DMS 273 (cell line): ENCODE measurements at regions not wholly inside any gene's neighbourhood (a gene's known extent, or its start where the extent isn't known, plus 50 kb on each side); places are given as distances from the start of the nearest gene placed in this dataset.

Source experiments
- DNase-seq: peaks from one replicate; lab custom pipeline; 2025; ENCODE audit not compliant: unreplicated experiment; lab: John Stamatoyannopoulos, UW

DNA sequence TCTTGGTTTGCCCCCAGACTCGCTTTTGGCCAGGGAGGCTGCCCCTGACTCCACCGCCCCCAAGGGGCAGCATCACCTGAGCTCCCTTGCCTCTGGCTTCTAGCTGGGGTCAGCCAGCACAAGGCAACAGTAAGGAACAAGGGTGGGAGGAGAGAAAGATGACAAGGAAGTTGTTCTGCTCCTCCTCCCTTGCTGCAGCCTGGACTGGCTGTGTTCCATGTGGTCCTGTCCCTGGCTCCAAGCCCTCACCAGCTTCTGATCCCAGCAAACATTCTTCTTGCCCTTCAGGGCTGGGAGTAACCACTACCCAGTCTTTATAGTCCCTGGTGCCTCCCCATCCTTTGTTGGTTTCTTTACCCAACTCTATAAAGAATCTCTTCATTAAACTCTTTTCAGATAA is 100.3 kb upstream of the SPIN1 start:
- no peak for DNase-seq

DNA sequence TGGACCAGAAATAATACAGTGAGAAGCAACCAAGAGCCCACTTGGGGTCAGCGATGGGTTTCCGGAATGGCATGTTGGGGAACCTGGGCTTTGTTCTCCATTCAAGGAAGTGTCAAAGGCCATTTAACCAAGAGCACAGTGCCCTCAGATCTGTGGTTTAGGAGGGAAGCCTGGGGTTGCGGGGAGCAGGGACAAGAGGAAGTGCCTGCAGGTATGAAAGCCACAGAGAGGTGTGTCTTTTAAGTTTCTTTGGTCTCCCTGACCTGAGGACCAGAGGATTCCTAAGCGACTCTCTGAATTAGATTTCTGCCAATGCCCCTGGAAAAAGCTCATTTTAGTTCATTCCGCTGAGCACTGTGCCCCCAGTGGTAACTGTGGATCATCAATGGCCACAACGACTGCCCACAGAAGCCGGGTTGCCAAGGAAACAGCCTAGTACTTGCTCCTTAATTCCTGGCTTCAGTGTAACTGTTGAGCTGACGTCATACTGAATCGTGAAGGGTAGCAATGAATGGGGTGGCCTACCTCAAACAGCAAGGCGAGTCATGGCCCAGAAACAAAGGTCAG is 107.3 kb upstream of the SPIN1 start:
- DNase-seq = no peak

DNA sequence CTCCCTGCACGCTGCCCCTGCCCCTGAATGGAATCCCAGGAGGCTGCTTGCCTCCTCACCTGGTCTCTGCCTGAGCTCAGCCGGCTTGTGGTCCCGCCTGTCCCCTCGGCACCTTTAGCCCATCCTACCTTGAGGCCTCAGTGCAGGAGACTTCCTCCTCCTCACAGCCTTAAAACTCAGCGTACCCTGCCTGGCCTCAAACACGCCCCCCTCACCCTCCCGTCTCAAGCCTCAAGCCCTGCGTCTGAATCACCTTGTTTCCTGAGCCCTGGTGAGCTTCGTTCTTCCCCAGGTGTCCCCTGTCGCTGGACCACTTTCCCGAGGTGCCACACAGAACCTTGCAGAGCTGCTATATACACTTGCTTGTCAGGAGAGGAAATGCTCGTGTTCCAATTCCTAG is 110.2 kb upstream of the SPIN1 start:
- DNase-seq = no peak

DNA sequence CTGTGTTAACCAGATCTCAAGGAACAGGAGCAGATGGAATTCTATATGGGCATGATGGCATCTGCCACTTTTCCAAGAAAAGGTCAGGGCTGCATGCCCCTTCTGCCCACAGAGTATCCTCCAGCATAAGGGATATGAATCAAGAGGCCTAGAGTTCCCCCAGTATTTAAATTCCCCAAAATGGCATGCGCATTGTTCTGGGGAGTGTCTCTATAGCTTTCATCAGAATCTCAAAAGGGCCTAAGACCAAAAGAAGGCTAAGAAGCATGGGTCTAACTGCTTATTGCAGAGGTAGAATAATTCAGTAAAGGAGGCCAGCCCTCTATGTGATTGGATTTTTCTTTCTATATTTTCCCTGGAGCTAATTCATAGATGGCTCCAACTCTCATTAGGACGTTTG is 114.2 kb upstream of the SPIN1 start:
- DNase-seq = no peak

DNA sequence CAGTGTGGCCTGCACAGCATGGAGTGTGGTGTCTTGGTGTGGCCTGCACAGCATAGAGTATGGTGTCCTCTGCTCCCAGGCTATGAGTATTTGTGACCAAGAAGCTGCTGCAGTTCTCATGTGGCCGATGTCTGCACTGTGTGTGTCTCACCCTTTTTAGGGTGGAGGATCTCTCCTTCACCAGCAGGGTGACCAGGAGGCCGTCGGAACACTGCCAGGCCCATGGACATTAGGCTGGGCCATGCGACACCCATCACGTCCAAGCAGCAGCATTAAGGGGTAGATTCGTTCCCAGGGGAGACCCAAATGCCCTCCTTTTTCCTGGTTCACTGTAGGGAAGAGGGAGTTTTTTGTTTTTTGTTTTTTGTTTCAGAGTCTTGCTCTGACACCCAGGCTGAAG is 115.3 kb upstream of the SPIN1 start:
- DNase-seq = no peak

DNA sequence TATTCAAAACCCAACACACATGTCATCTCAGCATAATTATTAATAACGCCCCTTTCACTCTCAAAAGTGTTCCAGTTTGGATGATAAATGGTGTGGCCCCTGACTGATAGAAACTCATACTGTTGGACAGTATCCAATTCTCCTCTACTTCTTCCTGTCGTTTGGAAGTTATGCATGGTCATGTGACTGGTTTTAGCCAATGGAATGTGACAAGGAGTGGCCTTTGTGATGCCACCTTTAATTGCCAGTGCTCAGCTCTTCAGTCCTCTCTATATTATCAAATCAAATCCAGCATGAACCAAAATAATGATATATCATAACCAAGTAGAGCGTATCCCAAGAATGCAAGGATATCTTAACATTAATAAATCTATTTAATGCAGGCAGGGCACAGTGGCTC is 117.8 kb upstream of the SPIN1 start:
- no peak for DNase-seq

DNA sequence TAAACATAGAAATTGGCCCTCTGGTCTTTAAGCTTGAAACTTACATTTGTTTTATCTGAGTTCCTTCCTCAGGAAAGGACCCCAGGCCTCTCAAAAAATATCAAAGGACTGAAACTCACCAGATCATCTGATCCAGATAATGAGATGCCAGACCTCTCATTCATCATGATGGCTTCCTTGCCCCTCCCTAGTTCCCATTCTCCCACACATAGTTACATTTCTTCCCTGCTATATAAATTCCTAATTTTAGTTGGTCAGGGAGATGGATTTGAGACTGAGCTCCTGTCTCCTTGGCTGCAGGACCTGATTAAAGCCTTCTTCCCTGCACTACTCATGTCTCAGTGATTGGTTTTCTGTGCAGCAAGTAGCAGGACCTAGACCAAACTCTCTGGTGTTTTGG is 119.4 kb upstream of the SPIN1 start:
- DNase-seq = no peak

DNA sequence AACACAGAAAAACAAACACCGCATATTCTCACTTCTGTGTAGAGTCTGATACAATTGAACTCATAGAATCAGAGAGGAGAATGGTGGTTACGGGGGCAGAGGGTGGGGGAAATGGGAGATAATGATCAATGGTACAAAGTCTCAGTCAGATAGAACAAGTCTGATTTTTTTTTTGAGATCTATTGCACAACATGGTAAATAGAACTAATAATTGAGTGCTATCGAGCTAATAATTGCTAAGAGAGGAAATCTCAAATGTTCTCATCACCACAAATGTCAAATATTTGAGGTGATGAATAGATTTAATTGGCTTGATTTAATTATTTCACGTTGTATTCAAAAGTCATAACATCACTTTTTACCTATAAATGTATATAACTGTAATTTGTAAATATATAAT is 121.0 kb upstream of the SPIN1 start:
- DNase-seq = no peak

DNA sequence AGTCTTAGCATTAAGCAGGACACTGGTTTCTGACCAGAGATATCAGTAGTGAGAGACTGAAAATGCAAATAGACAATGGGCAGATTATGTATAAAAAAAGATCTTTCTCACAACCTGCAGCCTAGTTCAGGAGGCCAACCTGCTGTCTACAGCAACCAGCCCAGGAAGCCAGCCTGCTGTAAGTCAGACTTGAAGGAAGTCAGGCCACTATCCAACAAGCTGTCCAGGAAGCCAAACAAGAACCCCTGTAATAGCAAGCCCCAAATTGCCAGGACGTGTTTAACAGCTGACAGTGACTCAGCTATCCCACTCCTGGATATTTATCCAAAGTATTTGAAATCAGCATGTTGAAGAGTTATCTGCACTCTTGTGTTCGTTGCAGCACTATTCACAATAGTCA is 121.8 kb upstream of the SPIN1 start:
- no peak for DNase-seq

DNA sequence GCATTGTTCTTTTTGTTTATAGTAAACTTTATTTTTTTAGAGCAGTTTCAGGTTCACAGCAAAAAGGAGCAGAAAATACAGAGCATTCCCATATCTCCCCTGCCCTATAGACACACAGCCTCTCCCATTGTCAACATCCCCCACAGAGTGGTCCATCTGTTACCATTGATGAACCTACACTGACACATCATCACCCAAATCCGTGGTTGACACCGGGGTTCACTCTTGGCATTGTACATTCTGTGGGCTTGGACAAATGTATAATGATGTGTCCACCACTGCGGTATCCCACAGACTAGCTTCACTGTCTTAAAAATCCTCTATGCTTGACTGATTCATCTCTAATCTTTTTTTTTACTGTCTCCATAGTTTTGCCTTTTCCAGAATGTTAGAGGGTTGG is 120.7 kb upstream of the SPATA31C2 start:
- DNase-seq = no peak

DNA sequence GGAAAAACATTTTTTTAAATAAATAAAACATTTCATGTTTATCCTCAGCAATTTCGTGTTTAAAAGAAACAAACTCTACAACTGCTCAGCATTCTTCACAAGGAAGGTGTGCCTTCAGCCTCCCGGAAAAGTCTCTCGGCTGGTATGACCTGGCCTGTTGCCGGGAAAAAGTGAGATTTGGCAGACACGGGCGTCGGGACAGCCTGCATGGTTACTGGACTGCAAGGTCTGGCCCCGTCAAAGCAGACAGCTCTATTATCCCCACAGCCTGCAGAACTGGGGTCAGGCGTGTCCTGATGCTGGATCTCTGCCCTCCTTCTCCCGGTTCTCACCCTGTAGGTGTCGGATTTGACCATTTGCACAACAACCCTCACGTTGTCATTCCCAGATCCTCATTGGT is 120.3 kb upstream of the SPATA31C2 start:
- DNase-seq = peak; percentile 16

DNA sequence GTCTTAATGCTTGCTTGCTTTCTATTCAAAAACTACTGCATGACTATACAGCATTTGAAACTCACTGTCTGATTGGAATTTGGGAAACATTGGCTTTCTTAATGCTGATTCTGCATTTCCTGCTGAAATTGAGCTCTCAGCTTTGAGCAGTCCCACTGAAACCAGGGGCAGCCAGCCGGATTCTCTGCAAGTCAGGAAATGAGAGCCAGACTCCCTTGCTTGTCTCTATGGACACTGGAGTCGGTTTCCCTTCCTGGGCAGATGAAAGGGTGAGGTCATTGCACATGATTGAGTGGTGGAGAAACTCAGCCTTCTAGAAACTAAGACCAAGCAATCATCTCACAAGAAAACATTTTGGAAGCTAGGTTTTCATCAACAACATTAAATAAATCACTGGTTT is 119.7 kb upstream of the SPATA31C2 start:
- peak; percentile 38 for DNase-seq

DNA sequence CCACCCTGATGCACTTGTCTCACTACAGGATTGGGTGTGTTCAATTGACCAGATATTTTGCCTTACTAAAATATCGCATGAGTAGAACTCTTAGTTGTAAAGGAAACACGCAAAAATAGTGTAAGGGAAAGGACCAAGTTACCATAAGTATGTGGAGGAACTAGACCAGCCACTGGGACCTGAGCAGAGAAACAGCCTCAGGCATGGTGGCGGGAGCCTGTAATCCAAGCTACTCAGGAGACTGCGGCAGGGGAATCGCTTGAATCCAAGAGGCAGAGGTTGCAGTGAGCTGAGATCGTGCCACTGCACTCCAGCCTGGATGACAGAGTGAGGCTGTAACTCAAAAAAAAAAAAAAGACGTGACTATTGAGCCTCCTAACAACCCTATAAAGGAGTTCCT is 117.9 kb upstream of the SPATA31C2 start:
- DNase-seq = no peak

DNA sequence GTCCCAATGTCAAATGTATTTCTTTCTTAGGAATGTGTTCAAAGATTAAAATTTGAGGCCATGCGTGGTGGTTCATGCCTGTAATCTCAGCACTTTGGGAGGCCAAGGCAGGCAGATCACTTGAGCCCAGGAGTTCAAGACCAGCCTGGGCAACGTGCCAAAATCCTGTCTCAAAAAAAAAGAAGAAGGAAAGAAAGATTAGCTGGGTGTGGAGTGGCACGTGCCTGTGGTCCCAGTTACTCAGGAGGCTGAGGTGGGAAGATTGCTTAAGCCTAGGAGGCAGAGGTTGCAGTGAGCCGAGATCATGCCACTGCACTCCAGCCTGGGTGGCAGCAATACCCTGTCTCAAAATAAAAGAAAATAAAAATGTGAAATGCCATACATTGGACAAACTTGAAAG is 117.5 kb upstream of the SPATA31C2 start:
- DNase-seq = peak; percentile 4

DNA sequence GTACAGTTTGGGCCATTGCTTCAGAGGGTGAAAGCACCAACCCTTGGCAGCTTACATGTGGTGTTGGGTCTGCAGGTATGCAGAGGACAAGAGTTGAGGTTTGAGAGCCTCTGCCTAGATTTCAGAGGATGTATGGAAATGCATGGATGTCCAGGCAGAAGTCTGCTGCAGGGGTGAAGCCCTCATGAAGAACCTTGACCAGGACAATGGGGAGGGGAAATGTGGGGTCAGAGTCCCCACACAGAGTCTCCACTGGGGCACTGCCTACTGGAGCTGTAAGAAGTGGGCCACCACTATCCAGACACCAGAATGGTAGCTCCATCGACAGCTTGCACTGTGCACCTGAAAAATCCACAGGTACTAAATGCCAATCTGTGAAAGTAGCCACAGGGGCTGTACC is 113.6 kb upstream of the SPATA31C2 start:
- DNase-seq = no peak

DNA sequence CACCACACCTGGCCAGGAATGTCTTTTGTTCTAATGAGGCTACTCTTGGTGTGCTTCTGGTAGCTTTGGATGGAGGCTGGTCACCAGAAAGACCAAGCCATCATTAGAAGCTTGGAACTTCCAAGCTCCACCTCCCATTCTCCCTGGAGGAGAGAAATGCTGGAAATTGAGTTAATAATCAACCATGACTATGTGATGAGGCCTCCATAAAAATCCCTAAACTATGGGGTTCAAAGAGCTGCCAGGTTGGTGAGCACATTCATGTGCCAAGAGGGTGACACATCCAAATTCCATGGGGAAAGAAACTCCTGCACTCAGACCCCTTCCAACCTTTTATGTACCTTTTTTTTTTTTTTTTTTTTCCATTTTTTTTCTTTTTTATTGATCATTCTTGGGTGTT is 105.5 kb upstream of the SPATA31C2 start:
- DNase-seq = no peak

DNA sequence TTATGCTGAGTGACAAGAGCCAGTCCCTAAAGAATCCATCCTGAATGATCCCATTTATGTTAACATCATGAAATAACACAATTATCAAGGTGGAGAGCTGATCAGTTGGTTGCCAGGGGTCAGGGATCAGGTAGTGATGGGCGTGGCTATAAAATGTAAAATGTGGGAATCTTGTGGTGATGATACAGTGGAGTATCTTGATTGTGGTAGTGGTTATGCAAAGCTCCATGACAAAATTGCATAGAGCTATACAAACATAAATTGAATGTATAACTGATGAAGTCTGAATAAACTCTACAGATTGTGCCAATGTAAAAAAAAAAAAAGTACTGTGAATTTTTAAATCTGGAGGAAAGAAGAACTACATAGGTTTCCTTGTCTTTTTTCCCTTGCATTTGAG is 104.6 kb upstream of the SPATA31C2 start:
- DNase-seq = no peak

DNA sequence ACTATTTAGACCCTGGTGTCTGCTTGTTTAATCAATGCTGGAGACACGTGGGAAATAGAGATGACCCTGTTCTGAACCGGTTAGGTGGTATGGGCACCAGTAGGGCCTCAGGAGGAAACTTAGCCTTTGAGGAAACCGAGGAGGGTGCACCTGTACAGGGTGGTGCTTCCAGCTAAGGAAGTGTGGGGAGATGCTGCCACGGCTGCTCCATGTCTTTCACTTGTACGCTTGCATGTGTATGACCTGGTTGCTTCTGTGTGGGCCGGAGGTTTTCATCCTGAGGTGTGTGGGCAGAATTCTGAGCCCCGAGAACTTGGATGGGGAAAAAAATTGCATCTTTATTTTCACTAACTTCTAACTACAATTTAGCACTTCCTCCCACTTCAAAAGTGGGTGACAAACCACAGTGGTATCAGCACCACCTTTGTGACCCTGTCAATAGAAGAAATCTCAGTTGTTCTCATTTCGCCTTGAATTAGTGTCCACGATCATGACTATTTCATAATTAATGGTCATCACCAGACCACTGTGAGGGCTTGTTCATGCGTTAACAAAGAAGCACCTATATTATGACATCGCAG is 99.8 kb upstream of the SPATA31C2 start:
- DNase-seq = no peak

DNA sequence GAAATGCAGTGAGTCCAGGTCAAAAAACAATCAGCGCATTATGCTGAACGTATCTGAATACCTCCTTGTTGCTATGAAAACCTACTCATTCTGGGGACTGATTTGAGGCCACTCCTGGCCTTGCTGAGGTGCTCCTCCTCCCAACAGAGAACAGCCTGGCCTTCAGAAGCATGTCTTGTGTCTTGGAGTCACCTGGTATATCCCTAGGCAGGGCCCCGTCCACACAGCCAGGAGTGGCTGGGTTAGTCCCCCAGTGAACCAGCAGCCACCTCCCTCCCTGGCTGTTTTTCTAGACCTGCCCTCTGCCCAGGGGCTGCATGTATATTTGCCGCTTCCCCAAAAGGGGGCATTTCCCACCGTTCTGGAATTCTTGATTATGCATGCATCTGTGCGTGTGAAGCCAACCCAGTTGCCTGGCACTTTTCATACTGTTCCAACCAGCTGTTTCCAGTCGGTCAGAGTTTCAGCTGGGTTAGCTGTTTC is 99.2 kb upstream of the SPATA31C2 start:
- DNase-seq = peak; percentile 3

DNA sequence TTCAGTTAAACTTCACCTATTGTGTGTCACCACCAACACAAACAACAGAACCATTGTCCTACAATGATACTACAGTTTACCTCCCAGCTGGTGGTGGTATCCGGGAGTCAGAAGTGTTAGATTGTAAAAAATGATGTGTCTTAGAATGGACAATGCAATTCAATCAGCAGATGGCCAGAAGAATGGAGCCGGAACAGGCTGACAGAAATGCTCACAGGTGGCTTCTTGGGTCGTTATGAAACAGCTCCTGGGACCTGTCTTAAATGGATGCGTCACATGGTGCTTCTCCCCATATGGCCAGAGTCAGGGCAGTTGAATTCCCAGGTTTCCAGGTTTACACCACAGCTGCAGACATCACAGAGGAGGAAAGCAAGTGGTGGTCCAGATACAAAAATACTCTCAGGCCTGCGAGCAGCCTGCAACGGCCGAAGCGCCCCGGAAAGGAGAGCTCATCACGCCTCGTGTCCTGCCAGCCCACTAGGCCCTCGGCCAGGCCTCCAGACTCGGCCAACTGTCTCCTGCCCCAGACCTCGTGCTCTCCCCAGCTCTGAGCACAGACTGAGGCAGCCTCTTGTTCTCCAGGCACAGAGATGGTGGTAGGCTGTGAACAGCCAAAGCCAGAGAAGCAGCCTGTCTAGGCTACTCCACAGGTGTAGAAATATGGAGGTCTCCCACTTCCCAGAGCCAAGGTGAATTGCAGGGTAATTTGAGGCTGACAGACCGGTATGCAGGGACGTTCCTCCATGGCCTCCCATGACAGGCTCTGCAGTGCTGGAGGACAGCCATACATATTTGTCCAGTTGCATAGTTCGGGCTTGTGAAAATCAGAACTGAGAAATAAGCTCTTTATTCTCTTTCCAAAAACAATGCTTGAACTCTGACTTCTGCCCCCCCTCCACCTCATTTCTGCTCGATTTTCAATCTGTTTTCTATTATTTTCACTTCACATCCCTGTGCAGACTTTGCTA is 98.5 kb upstream of the SPATA31C2 start:
- peak; percentile 28 for DNase-seq

DNA sequence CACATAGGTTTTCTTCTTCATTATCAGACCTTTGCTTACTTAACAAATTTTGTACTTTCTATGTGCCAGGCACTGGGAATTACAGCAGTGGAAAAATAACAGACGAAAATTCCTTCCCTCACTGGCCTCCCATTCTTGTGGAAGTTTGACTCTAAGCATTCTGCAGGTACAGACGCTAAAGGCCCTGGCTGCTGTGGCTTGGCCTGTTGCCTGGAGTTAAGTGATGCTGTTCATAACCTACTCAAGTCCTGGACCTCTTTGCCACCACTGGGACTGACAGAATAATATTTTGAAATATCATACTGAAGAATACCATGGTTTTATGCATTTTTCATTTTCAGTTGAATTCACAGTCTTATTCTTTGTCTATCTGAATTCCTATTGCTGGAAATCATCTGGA is 97.3 kb upstream of the SPATA31C2 start:
- no peak for DNase-seq

DNA sequence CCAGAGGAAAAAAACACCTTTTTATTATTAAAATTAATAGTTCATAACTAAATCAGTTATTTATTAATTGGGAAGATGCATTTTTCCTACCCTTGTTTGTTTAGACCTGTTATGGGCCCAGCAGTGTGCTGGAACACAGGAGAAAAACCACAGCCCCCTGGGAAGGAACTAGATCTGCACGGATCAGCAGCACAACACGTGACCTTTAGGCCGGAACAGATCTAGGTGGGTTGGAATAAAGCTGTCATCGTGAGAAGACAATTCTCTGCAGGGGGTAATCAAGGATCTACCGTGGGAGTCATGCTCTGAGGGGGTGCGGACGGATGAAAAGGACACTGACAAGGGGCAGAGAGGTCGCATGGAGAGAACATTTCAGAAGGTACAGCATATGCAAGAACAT is 95.8 kb upstream of the SPATA31C2 start:
- no peak for DNase-seq
